Stomach (tissue), 4 donors: ENCODE measurements at regions not wholly inside any gene's neighbourhood (a gene's known extent, or its start where the extent isn't known, plus 50 kb on each side); places are given as distances from the start of the nearest gene placed in this dataset.

Experiments used
- POLR2AphosphoS5 ChIP-seq, 3 donors: sonication (generic); formaldehyde crosslinking; IDR thresholded peaks; one replicate each; pipeline ENCODE4 v1.6.1; 2016; ENCODE audit warnings: antibody characterized with exemption in 3 of 3
- TF ChIP-seq, protein P1 (sequence below), 7 experiments: fragments of 450-650 bp in 4 of 7; fragments of 200-600 bp in 3 of 7; sonication (generic) in 3 of 7; IDR thresholded peaks; one replicate each; pipeline ENCODE4 v1.5.1; 2016 to 2019; ENCODE audit warnings: antibody characterized with exemption in 7 of 7, control low read depth in 2 of 7, mild to moderate bottlenecking in 1 of 7

DNA sequence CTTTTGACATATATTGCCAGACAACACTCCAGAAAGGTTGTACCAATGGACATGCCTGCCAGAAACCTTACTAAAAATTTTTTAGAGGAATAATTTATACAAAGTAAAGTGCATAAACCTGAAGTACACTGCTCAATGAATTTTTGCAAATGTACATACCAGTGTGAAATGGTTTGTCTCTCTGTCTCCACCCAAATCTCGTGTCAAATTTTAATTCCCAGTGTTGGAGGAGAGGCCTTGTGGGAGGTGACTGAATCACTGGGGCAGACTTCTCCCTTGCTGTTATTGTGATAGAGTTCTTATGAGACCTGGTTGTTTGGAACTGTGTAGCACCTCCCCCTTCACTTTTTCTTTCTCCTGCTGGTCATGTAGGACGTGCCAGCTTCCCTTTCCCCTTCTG lies 168.8 kb downstream of the RWDD3 start:
- TF ChIP-seq, protein P1, sequence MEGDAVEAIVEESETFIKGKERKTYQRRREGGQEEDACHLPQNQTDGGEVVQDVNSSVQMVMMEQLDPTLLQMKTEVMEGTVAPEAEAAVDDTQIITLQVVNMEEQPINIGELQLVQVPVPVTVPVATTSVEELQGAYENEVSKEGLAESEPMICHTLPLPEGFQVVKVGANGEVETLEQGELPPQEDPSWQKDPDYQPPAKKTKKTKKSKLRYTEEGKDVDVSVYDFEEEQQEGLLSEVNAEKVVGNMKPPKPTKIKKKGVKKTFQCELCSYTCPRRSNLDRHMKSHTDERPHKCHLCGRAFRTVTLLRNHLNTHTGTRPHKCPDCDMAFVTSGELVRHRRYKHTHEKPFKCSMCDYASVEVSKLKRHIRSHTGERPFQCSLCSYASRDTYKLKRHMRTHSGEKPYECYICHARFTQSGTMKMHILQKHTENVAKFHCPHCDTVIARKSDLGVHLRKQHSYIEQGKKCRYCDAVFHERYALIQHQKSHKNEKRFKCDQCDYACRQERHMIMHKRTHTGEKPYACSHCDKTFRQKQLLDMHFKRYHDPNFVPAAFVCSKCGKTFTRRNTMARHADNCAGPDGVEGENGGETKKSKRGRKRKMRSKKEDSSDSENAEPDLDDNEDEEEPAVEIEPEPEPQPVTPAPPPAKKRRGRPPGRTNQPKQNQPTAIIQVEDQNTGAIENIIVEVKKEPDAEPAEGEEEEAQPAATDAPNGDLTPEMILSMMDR (IDR thresholded peaks at IDR 0.05), result no peak
- TF ChIP-seq POLR2AphosphoS5 (IDR thresholded peaks at IDR 0.05), result no peak
